Thyroid gland (tissue), 4 donors: ENCODE measurements at regions not wholly inside any gene's neighbourhood (a gene's known extent, or its start where the extent isn't known, plus 50 kb on each side); places are given as distances from the start of the nearest gene placed in this dataset.
"Not testable (repeated sequence)": the region's sequence is repeated elsewhere in the genome, so short reads cannot be mapped to it uniquely, and the experiment has no call there.

Experiments
- DNase-seq, 2 donors: peaks; one replicate each; pipeline ENCODE4 v3.0.0-alpha.2; 2019
- H3K27ac ChIP-seq, 3 donors: fragments of 200-600 bp; sonication (generic); 1 replicate in 2 of 3; 2 replicates in 1 of 3; pipeline ENCODE4 v1.5.1; 2016 to 2019; ENCODE audit warnings: mild to moderate bottlenecking in 1 of 3, moderate library complexity in 1 of 3
- H3K27me3 ChIP-seq: fragments of 200-600 bp; sonication (generic); one replicate; pipeline ENCODE4 v1.5.1; 2019
- H3K36me3 ChIP-seq, 2 donors: fragments of 200-600 bp; sonication (generic); one replicate each; pipeline ENCODE4 v1.5.1; 2016 to 2019
- H3K4me1 ChIP-seq, 2 donors: fragments of 200-600 bp; sonication (generic); one replicate each; pipeline ENCODE4 v1.5.1; 2017 to 2019
- H3K4me3 ChIP-seq, 3 donors: fragments of 200-600 bp; sonication (generic); replicated peaks in 1 of 3; 1 replicate in 2 of 3; 2 replicates in 1 of 3; pipeline ENCODE4 v1.5.1; 2016; ENCODE audit warnings: mild to moderate bottlenecking in 1 of 3
- H3K9me3 ChIP-seq: fragments of 200-600 bp; sonication (generic); one replicate; pipeline ENCODE4 v1.5.1; 2017
- POLR2A ChIP-seq, 2 donors: fragments of 450-650 bp; IDR thresholded peaks; one replicate each; pipeline ENCODE4 v1.6.1; 2017; ENCODE audit warnings: antibody characterized with exemption in 2 of 2, mild to moderate bottlenecking in 2 of 2, moderate library complexity in 1 of 2
- WGBS, 2 donors: methylation state at CpG; one replicate each; pipeline ENCODE4 v1.1.5; 2017; 5-methylcytosine and 5-hydroxymethylcytosine counted together
- intact Hi-C: fragments of 100-400 bp; cut with DNase I; formaldehyde crosslinking; loops from one replicate; pipeline ENCODE4 v1.15.1; 2023
- TF ChIP-seq, protein P1 (sequence below), 6 experiments: fragments of 200-600 bp in 3 of 6; fragments of 450-650 bp in 3 of 6; sonication (generic) in 3 of 6; IDR thresholded peaks; one replicate each; pipeline ENCODE4 v1.5.1; 2016 to 2019; ENCODE audit warnings: antibody characterized with exemption in 6 of 6, mild to moderate bottlenecking in 2 of 6, inconsistent platforms in 1 of 6, moderate library complexity in 1 of 6

DNA sequence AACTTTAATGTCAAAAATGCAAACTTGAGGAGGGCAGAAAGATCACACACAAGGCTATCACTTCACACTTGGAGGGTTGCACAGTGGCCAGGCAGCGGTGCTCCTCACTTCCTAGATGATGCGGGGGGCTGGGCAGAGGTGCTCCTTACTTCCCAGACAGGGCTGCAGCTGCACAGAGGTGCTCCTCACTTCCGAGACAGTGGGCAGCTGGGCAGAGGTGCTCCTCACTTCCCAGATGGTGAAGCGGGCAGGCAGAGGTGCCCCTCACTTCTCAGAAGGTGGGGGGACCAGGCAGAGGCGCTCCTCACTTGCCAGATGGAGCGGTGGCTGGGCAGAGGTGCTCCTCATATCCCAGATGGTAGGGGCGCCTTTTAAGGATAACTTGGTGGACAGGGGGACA lies 423.2 kb upstream of the RORB start:
- intact Hi-C loops, result no loop called here
- Histone ChIP-seq H3K27ac (no peak overlapping the region), H3K27me3 (no peaks in the 10 kb centered on the region), H3K36me3 (no peaks in the 10 kb centered on the region), H3K9me3 (no peaks in the 10 kb centered on the region), H3K4me1 (no peaks in the 10 kb centered on the region), H3K4me3 (no peak overlapping the region)
- DNase-seq, result no peak
- TF ChIP-seq POLR2A (IDR thresholded peaks at IDR 0.05), result no peak
- TF ChIP-seq, protein P1, sequence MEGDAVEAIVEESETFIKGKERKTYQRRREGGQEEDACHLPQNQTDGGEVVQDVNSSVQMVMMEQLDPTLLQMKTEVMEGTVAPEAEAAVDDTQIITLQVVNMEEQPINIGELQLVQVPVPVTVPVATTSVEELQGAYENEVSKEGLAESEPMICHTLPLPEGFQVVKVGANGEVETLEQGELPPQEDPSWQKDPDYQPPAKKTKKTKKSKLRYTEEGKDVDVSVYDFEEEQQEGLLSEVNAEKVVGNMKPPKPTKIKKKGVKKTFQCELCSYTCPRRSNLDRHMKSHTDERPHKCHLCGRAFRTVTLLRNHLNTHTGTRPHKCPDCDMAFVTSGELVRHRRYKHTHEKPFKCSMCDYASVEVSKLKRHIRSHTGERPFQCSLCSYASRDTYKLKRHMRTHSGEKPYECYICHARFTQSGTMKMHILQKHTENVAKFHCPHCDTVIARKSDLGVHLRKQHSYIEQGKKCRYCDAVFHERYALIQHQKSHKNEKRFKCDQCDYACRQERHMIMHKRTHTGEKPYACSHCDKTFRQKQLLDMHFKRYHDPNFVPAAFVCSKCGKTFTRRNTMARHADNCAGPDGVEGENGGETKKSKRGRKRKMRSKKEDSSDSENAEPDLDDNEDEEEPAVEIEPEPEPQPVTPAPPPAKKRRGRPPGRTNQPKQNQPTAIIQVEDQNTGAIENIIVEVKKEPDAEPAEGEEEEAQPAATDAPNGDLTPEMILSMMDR (IDR thresholded peaks at IDR 0.05), result no peak
- 88 to 92% methylated on average over 7 of the region's 7 CpGs for WGBS, 2 donors

DNA sequence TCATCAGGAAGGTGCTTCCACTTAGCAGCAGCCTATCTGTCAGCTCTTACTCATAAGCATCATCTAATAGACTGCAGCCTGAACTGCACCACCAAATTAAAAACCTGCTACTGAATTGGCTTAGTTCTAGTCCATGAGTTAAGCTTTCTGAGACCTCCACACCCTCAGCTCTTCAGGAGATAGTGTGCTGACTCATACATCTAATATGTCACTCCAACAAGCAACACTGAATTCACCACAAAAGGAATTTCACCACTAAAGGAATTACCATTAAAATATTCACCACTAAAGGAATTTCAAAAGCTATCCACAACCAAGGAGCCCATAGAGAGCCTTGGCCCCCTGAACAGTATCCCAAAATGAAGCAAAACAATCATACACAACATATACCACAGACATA lies 418.5 kb upstream of the RORB start:
- TF ChIP-seq, protein P1 (IDR thresholded peaks at IDR 0.05), result no peak
- TF ChIP-seq POLR2A (IDR thresholded peaks at IDR 0.05), result no peak
- no peaks in the 10 kb centered on the region for H3K9me3 ChIP-seq
- no peaks in the 10 kb centered on the region for H3K27me3 ChIP-seq
- no peak for DNase-seq
- H3K4me3 ChIP-seq, result no peak overlapping the region
- intact Hi-C loops, result no loop called here
- H3K4me1 ChIP-seq, result no peaks in the 10 kb centered on the region
- no peak overlapping the region for H3K27ac ChIP-seq
- no peaks in the 10 kb centered on the region for H3K36me3 ChIP-seq

DNA sequence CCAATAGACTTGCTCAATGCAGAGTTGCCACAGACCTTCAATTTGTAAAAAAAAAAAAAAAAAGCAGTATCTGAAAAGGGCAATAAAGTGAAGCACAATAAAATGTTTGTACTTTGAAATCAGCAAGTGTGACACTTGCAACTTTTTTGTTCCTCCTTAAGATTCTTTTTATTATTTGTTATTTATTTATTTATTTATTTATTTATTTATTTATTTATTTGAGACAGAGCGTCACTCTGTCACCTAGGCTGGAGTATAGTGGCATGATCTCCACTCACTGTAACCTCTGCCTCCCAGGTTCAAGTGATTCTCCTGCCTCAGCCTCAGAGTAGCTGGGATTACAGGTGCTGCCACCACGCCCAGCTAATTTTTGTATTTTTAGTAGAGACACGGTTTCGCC lies 416.5 kb upstream of the RORB start:
- H3K4me1 ChIP-seq, DNase-seq, intact Hi-C loops: not testable (repeated sequence)

DNA sequence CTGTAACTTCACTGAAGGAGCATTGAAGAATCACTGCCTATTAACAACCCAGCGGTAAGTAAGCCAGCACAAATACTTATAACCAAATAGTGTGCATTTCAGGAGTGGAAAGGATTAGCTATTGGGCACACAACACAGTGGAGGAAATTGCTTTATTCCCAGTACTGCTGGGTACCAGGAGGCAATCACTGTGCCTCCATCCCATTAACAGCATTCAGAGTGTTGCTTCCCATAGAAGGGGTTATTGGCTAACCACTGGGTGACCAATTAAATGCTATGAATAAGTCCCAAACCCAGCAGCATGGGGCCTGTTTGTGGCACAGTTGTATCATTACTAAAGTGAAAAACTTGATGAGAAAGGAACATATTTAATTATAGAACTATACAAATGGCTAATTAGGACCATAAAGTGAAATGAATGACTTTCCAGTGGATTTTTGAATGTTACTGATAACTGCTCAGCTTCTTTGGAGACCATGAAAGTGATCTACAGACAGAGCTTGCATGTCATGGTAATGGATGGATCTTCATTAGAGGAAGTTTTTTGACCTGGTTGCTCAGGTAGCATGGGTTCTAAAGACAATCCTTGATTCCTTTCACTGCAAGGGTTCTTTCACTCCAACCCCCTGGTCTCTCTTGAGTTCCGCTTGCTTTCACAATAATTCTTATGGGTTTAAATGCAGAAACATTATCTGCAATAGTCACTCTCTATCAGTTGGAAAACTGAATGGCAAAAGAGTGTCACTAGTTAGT lies 413.3 kb upstream of the RORB start:
- Histone ChIP-seq H3K4me1 (no peaks in the 10 kb centered on the region), H3K36me3 (no peaks in the 10 kb centered on the region), H3K9me3 (no peaks in the 10 kb centered on the region), H3K27me3 (no peaks in the 10 kb centered on the region), H3K4me3 (no peak overlapping the region), H3K27ac (no peak overlapping the region)
- TF ChIP-seq, protein P1 (IDR thresholded peaks at IDR 0.05), result no peak
- TF ChIP-seq POLR2A (IDR thresholded peaks at IDR 0.05), result no peak
- DNase-seq, result no peak
- 61% methylated on average over 2 of the region's 2 CpGs for WGBS, 2 donors
- intact Hi-C loops, result no loop called here

More for the DNA sequence above, 416.5 kb upstream of the RORB start:
- H3K9me3 ChIP-seq, H3K4me3 ChIP-seq, H3K27me3 ChIP-seq, H3K36me3 ChIP-seq, H3K27ac ChIP-seq: not testable (repeated sequence)
- 93 to 96% methylated on average over 4 of the region's 4 CpGs for WGBS, 2 donors

- H3K4me3 ChIP-seq, DNase-seq, intact Hi-C loops, H3K27ac ChIP-seq, H3K4me1 ChIP-seq, H3K27me3 ChIP-seq, H3K36me3 ChIP-seq, H3K9me3 ChIP-seq: not testable (repeated sequence)
- 92 to 94% methylated on average over 8 of the region's 8 CpGs for WGBS, 2 donors
Observed at GRCh38 chr9:74085384-74086037, 411.6 kb upstream of the RORB start.

DNA sequence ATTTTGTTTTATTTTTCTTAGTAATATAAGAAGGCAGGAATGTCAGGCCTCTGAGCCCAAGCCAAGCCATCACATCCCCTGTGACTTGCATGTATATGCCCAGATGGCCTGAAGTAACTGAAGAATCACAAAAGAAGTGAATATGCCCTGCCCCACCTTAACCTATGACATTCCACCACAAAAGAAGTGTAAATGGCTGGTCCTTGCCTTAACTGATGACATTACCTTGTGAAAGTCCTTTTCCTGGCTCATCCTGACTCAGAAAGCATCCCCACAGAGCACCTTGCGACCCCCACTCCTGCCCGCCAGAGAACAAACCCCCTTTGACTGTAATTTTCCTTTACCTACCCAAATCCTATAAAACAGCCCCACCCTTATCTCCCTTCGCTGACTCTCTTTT lies 406.2 kb upstream of the RORB start:
- H3K4me1 ChIP-seq, intact Hi-C loops, H3K36me3 ChIP-seq, DNase-seq, H3K27ac ChIP-seq, H3K4me3 ChIP-seq, H3K9me3 ChIP-seq, H3K27me3 ChIP-seq: not testable (repeated sequence)
- 94 to 98% methylated on average over 3 of the region's 3 CpGs for WGBS, 2 donors
